Loucy (cell line): ENCODE measurements at regions not wholly inside any gene's neighbourhood (a gene's known extent, or its start where the extent isn't known, plus 50 kb on each side); places are given as distances from the start of the nearest gene placed in this dataset.

ENCODE experiments used
- H2AFZ ChIP-seq: fragments of 200-600 bp; sonication (generic); 2 replicates; pipeline ENCODE4 v1.6.0; 2016; ENCODE audit warnings: antibody characterized with exemption, mild to moderate bottlenecking, low read length, moderate library complexity
- H3F3A ChIP-seq: fragments of 200-600 bp; 2 replicates; pipeline ENCODE4 v1.6.0; 2016; ENCODE audit warnings: antibody characterized with exemption, low read depth, mild to moderate bottlenecking
- H3K27me3 ChIP-seq: fragments of 200-600 bp; sonication (generic); 2 replicates; pipeline ENCODE4 v1.6.1; 2014; ENCODE audit warnings: low read length, mild to moderate bottlenecking; ENCODE audit not compliant: insufficient read depth, poor library complexity, severe bottlenecking
- H3K36me3 ChIP-seq: fragments of 200-600 bp; sonication (generic); 2 replicates; pipeline ENCODE4 v1.6.1; 2016; ENCODE audit warnings: low read length; ENCODE audit not compliant: insufficient read depth
- H3K4me1 ChIP-seq: fragments of 200-600 bp; sonication (generic); 2 replicates; pipeline ENCODE4 v1.5.1; 2014; ENCODE audit warnings: low read length, mild to moderate bottlenecking; ENCODE audit not compliant: insufficient read depth, poor library complexity, severe bottlenecking
- H3K4me2 ChIP-seq: fragments of 200-600 bp; sonication (generic); 2 replicates; pipeline ENCODE4 v1.6.0; 2014; ENCODE audit warnings: antibody characterized with exemption, low read length, low read depth, mild to moderate bottlenecking; ENCODE audit not compliant: poor library complexity, severe bottlenecking
- H3K4me3 ChIP-seq: fragments of 200-600 bp; sonication (generic); 2 replicates; pipeline ENCODE4 v1.5.1; 2014; ENCODE audit warnings: low read length, mild to moderate bottlenecking, mixed read lengths; ENCODE audit not compliant: poor library complexity, severe bottlenecking
- H3K79me2 ChIP-seq: fragments of 200-600 bp; sonication (generic); 2 replicates; pipeline ENCODE4 v1.6.1; 2014; ENCODE audit warnings: low read length; ENCODE audit not compliant: insufficient read depth
- H3K9ac ChIP-seq: fragments of 200-600 bp; sonication (generic); 2 replicates; pipeline ENCODE4 v1.6.0; 2014; ENCODE audit warnings: mild to moderate bottlenecking, low read depth, low read length, moderate library complexity; ENCODE audit not compliant: poor library complexity, severe bottlenecking
- H3K9me2 ChIP-seq: fragments of 200-600 bp; sonication (generic); replicated peaks from 2 replicates; pipeline ENCODE4 v1.6.1; 2016; ENCODE audit warnings: low read depth, low read length, mixed read lengths
- H3K9me3 ChIP-seq: fragments of 200-600 bp; sonication (generic); 2 replicates; pipeline ENCODE4 v1.6.1; 2014; ENCODE audit warnings: mild to moderate bottlenecking, antibody characterized with exemption, low read length, low read depth; ENCODE audit not compliant: insufficient read depth
- H4K20me1 ChIP-seq: fragments of 200-600 bp; sonication (generic); 2 replicates; pipeline ENCODE4 v1.6.0; 2014; ENCODE audit warnings: antibody characterized with exemption, low read length, mild to moderate bottlenecking; ENCODE audit not compliant: insufficient read depth, poor library complexity, severe bottlenecking
- CTCF ChIP-seq: fragments of 200-600 bp; sonication (generic); conservative IDR thresholded peaks from 2 replicates; pipeline ENCODE4 v1.5.1; 2014; ENCODE audit warnings: mild to moderate bottlenecking, antibody characterized with exemption, low read length
- EZH2phosphoT487 ChIP-seq: fragments of 200-600 bp; IDR thresholded peaks from 2 replicates; pipeline ENCODE4 v1.6.1; 2018; ENCODE audit warnings: antibody characterized with exemption, mild to moderate bottlenecking, moderate library complexity, borderline replicate concordance

- Histone ChIP-seq H3K27me3 (no peaks in the 10 kb centered on the region), H4K20me1 (no peaks in the 10 kb centered on the region), H3K4me3 (no peak overlapping the region), H3K4me2 (no peak overlapping the region), H2AFZ (no peak overlapping the region), H3K4me1 (no peaks in the 10 kb centered on the region), H3K36me3 (no peaks in the 10 kb centered on the region), H3F3A (no peaks in the 10 kb centered on the region), H3K9me3 (no peaks in the 10 kb centered on the region), H3K9me2 (no peaks in the 10 kb centered on the region), H3K79me2 (no peaks in the 10 kb centered on the region), H3K9ac (no peak overlapping the region)
- TF ChIP-seq EZH2phosphoT487 (no peak), CTCF (no peak)
These were observed 173.1 kb upstream of the IER5L start for GRCh38 chr9:129351058-129351641.

- TF ChIP-seq EZH2phosphoT487 (no peak), CTCF (no peak)
- Histone ChIP-seq H3K27me3 (no peaks in the 10 kb centered on the region), H3K9me2 (no peaks in the 10 kb centered on the region), H2AFZ (no peak overlapping the region), H3K79me2 (no peaks in the 10 kb centered on the region), H3K9me3 (no peaks in the 10 kb centered on the region), H3K36me3 (no peaks in the 10 kb centered on the region), H3K4me1 (no peaks in the 10 kb centered on the region), H3F3A (no peaks in the 10 kb centered on the region), H3K9ac (no peak overlapping the region), H3K4me2 (no peak overlapping the region), H3K4me3 (no peak overlapping the region), H4K20me1 (no peaks in the 10 kb centered on the region)
These were observed 172.3 kb upstream of the IER5L start for GRCh38 chr9:129350143-129350935.

- no peaks in the 10 kb centered on the region for H3K4me1 ChIP-seq
- H3K4me3 ChIP-seq: no peak overlapping the region
- H3K4me2 ChIP-seq: no peak overlapping the region
- no peaks in the 10 kb centered on the region for H3K9me3 ChIP-seq
- H4K20me1 ChIP-seq: no peaks in the 10 kb centered on the region
- no peak overlapping the region for H2AFZ ChIP-seq
- no peaks in the 10 kb centered on the region for H3K27me3 ChIP-seq
- no peak for TF ChIP-seq CTCF
- no peak for TF ChIP-seq EZH2phosphoT487
- no peaks in the 10 kb centered on the region for H3K9me2 ChIP-seq
- H3K9ac ChIP-seq: no peak overlapping the region
- no peaks in the 10 kb centered on the region for H3K36me3 ChIP-seq
- no peaks in the 10 kb centered on the region for H3K79me2 ChIP-seq
- no peaks in the 10 kb centered on the region for H3F3A ChIP-seq
These were observed 171.5 kb upstream of the IER5L start for GRCh38 chr9:129349665-129349947.
